Type B pancreatic cell (in vitro differentiated cells): ENCODE measurements at regions not wholly inside any gene's neighbourhood (a gene's known extent, or its start where the extent isn't known, plus 50 kb on each side); places are given as distances from the start of the nearest gene placed in this dataset.

Source experiments
- DNase-seq: peaks from one replicate; pipeline ENCODE4 v3.0.0; 2021; ENCODE audit warnings: mixed read lengths; ENCODE audit not compliant: unreplicated experiment; ENCODE audit errors: extremely low spot score
- H3K27ac Mint-ChIP-seq: 2 replicates; pipeline ENCODE4 v1.8.0; 2021; ENCODE audit warnings: mild to moderate bottlenecking, mixed read lengths
- H3K27me3 Mint-ChIP-seq: 2 replicates; pipeline ENCODE4 v1.8.0; 2021; ENCODE audit warnings: mixed read lengths
- H3K36me3 Mint-ChIP-seq: 2 replicates; pipeline ENCODE4 v1.8.0; 2021; ENCODE audit warnings: mixed read lengths
- H3K4me1 Mint-ChIP-seq: one replicate; pipeline ENCODE4 v1.8.0; 2021; ENCODE audit warnings: mixed read lengths; ENCODE audit not compliant: unreplicated experiment
- H3K4me3 Mint-ChIP-seq: 2 replicates; pipeline ENCODE4 v1.8.0; 2021; ENCODE audit warnings: mild to moderate bottlenecking, mixed read lengths
- H3K9me3 Mint-ChIP-seq: 2 replicates; pipeline ENCODE4 v1.8.0; 2021; ENCODE audit warnings: mixed read lengths
- TF ChIP-seq, protein P1 (sequence below): fragments of 200-600 bp; sonication (generic); conservative IDR thresholded peaks from 2 replicates; pipeline ENCODE4 v1.5.0; 2021; ENCODE audit warnings: antibody characterized with exemption, mild to moderate bottlenecking

DNA sequence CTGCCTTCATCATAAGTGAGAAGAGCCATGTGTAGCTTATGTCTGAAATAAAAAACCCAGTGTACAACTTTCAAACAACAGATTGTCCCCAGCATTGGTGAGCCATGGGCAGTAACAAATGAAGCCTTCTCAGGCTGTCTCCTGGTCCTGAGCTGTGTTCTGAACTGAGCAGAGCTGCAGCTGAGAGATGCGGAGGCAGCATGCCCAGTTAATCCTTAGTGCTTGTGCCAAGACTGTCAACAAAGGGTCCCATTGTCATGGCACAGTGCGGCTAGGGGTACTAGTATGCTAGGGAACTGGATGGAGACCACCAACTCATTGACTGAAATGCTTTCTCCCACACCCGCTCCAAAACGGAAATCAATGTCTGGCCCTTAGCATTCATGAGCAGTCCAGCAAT, 154.3 kb downstream of the RMST start:
- no peaks in the 10 kb centered on the region for H3K36me3 Mint-ChIP-seq
- no peak overlapping the region for H3K4me3 Mint-ChIP-seq
- H3K4me1 Mint-ChIP-seq, result no peaks in the 10 kb centered on the region
- no peak for DNase-seq
- H3K9me3 Mint-ChIP-seq, result peaks cover 12% of the 10 kb centered on the region
- H3K27ac Mint-ChIP-seq, result no peak overlapping the region
- TF ChIP-seq, protein P1, sequence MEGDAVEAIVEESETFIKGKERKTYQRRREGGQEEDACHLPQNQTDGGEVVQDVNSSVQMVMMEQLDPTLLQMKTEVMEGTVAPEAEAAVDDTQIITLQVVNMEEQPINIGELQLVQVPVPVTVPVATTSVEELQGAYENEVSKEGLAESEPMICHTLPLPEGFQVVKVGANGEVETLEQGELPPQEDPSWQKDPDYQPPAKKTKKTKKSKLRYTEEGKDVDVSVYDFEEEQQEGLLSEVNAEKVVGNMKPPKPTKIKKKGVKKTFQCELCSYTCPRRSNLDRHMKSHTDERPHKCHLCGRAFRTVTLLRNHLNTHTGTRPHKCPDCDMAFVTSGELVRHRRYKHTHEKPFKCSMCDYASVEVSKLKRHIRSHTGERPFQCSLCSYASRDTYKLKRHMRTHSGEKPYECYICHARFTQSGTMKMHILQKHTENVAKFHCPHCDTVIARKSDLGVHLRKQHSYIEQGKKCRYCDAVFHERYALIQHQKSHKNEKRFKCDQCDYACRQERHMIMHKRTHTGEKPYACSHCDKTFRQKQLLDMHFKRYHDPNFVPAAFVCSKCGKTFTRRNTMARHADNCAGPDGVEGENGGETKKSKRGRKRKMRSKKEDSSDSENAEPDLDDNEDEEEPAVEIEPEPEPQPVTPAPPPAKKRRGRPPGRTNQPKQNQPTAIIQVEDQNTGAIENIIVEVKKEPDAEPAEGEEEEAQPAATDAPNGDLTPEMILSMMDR, result no peak
- no peaks in the 10 kb centered on the region for H3K27me3 Mint-ChIP-seq

DNA sequence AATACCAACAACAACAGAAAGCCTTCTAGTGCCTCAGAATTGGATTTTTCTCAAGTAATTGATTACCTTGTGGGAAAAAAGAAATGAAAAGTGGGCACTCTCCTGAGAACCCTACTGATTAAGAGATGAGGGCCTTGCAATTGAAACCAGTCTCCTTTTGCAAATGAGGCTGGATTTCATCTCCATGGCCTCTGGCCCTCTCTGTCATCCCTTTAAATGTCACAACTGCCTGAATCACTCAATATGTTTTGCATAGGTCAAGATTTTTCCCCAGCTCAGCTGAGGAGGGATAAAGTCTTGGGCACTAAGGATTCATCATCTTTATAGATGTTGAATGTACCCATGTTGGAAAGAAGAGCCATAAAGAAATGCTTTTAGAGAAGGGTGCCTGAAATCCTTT, 166.4 kb downstream of the RMST start:
- Mint-ChIP-seq H3K36me3 (no peaks in the 10 kb centered on the region), H3K27me3 (no peaks in the 10 kb centered on the region), H3K4me1 (no peaks in the 10 kb centered on the region), H3K4me3 (no peak overlapping the region), H3K27ac (no peak overlapping the region), H3K9me3 (no peaks in the 10 kb centered on the region)
- TF ChIP-seq, protein P1, result no peak
- DNase-seq, result no peak

DNA sequence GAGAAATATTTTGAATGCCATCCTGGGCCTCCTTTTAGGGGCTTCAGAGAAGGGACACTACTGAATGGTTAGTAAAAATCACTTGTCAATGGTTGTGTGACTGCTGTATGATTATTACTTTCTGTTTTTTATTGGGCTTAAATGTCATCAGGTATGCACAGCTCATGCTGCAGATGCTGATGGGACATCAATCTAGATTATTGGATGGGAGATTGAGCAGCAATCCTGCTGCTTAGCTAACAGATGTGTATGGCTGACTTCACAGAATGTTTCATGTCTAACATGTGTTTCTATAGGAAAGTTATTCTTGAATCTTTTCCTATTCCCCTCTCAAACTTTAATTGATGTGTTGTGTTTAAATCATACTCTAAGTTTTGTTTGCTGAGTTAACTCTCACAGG, 166.8 kb downstream of the RMST start:
- Mint-ChIP-seq H3K36me3 (no peaks in the 10 kb centered on the region), H3K4me3 (no peak overlapping the region), H3K9me3 (no peaks in the 10 kb centered on the region), H3K27me3 (no peaks in the 10 kb centered on the region), H3K4me1 (no peaks in the 10 kb centered on the region), H3K27ac (no peak overlapping the region)
- TF ChIP-seq, protein P1, result no peak
- no peak for DNase-seq

DNA sequence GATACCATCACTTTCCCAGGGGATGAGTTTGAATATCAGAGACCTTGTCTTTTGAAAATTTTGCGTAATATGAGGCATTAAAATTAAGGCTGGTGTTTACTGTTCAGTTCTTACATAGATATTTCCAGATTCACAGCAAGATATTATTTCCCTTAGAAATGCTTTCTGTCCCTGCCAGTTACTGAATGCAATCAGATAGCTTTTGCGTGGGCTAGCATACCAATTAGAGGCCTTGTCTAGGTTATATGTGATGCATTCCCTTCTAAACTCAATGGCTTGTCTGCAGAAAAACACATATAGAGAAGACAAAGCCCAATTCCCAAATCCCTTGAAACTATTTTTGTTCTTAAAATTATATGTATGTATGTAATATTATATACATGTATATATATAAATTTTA, 167.8 kb downstream of the RMST start:
- H3K27me3 Mint-ChIP-seq, result no peaks in the 10 kb centered on the region
- TF ChIP-seq, protein P1, result no peak
- H3K9me3 Mint-ChIP-seq, result no peaks in the 10 kb centered on the region
- H3K4me1 Mint-ChIP-seq, result no peaks in the 10 kb centered on the region
- DNase-seq, result no peak
- H3K36me3 Mint-ChIP-seq, result no peaks in the 10 kb centered on the region
- H3K4me3 Mint-ChIP-seq, result no peak overlapping the region
- H3K27ac Mint-ChIP-seq, result no peak overlapping the region

DNA sequence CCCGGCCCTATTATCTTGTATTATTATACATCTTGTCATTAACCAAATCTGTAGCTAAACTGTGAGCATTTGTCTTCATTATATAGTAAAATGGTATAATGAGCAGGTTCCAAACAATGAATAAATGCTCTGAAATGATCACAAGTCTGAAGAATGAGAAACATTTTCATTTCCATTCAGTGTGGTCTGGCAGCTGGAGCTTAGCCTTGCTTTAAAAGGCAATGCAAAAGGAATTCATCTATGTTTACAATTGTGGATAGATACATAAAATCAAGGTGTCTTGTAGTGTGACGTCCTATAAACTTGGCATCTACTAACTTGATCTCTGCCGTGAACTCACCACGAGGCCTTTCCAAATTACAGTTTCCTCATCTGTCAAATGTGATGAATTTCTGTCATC, 168.3 kb downstream of the RMST start:
- H3K4me1 Mint-ChIP-seq, result no peaks in the 10 kb centered on the region
- H3K4me3 Mint-ChIP-seq, result no peak overlapping the region
- H3K36me3 Mint-ChIP-seq, result no peaks in the 10 kb centered on the region
- no peak overlapping the region for H3K27ac Mint-ChIP-seq
- DNase-seq, result no peak
- H3K27me3 Mint-ChIP-seq, result no peaks in the 10 kb centered on the region
- TF ChIP-seq, protein P1, result no peak
- no peaks in the 10 kb centered on the region for H3K9me3 Mint-ChIP-seq

DNA sequence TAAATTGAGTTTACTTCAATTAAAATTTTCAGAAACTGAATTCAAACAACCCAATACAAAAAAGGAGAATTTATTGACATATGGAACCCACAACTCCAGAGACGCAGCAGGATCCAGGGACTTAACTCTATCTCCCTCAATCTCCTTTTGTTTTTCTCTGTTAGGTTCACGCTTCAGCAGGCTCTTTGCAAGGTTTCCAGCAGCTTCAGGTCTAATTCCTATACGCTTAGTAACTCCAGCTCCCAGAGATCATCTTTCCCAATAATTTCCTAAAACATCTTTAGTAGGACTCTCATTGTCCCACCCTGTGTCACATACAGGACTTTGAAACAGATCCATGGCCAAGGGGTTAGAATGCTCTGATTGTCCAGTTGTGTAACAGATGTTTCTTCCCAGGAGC, 175.2 kb downstream of the RMST start:
- DNase-seq, result no peak
- Mint-ChIP-seq H3K27me3 (no peaks in the 10 kb centered on the region), H3K4me3 (no peak overlapping the region), H3K36me3 (no peaks in the 10 kb centered on the region), H3K9me3 (peaks cover 5% of the 10 kb centered on the region), H3K4me1 (peaks cover 4% of the 10 kb centered on the region), H3K27ac (no peak overlapping the region)
- TF ChIP-seq, protein P1, result no peak
